HEK293T (cell line): ENCODE measurements at regions not wholly inside any gene's neighbourhood (a gene's known extent, or its start where the extent isn't known, plus 50 kb on each side); places are given as distances from the start of the nearest gene placed in this dataset.

Experiments used
- BHLHE40 ChIP-seq: fragments of 450-650 bp; IDR thresholded peaks from 2 replicates; pipeline ENCODE4 v1.6.1; 2016; ENCODE audit warnings: mild to moderate bottlenecking, moderate library complexity, borderline replicate concordance
- CTBP1 ChIP-seq: fragments of 450-650 bp; IDR thresholded peaks from 2 replicates; pipeline ENCODE4 v1.6.1; 2016; ENCODE audit warnings: borderline replicate concordance
- ELF4 ChIP-seq: fragments of 450-650 bp; IDR thresholded peaks from 2 replicates; pipeline ENCODE4 v1.6.1; 2017; ENCODE audit warnings: antibody characterized with exemption
- FOXK2 ChIP-seq: fragments of 450-650 bp; IDR thresholded peaks from 2 replicates; pipeline ENCODE4 v1.6.1; 2016; ENCODE audit warnings: mild to moderate bottlenecking
- FOXM1 ChIP-seq: fragments of 450-650 bp; IDR thresholded peaks from 2 replicates; pipeline ENCODE4 v1.6.1; 2017; ENCODE audit warnings: mild to moderate bottlenecking, borderline replicate concordance
- HDGF ChIP-seq: fragments of 450-650 bp; IDR thresholded peaks from 2 replicates; pipeline ENCODE4 v1.6.1; 2017; ENCODE audit warnings: antibody characterized with exemption, borderline replicate concordance
- LEF1 ChIP-seq: fragments of 450-650 bp; IDR thresholded peaks from 2 replicates; pipeline ENCODE4 v1.6.1; 2017; ENCODE audit warnings: mild to moderate bottlenecking, borderline replicate concordance
- PKNOX1 ChIP-seq: fragments of 450-650 bp; IDR thresholded peaks from 2 replicates; pipeline ENCODE4 v1.6.1; 2016
- SP1 ChIP-seq: fragments of 450-650 bp; IDR thresholded peaks from 2 replicates; pipeline ENCODE4 v1.6.1; 2017
- SUZ12 ChIP-seq: fragments of 450-650 bp; IDR thresholded peaks from 2 replicates; pipeline ENCODE4 v1.6.1; 2016; ENCODE audit warnings: mild to moderate bottlenecking
- TARDBP ChIP-seq: fragments of 450-650 bp; IDR thresholded peaks from 2 replicates; pipeline ENCODE4 v1.6.1; 2016

- TF ChIP-seq SUZ12 = no peak
- TF ChIP-seq HDGF = no peak
- no peak for TF ChIP-seq BHLHE40
- no peak for TF ChIP-seq LEF1
- TF ChIP-seq PKNOX1 = no peak
- TF ChIP-seq SP1 = no peak
- TF ChIP-seq FOXK2 = no peak
- no peak for TF ChIP-seq CTBP1
- no peak for TF ChIP-seq ELF4
- no peak for TF ChIP-seq TARDBP
- TF ChIP-seq FOXM1 = no peak
Measured at GRCh38 chr3:96466441-96466840, 348.0 kb upstream of the EPHA6 start.
